SU-DHL-6 (cell line): ENCODE measurements at regions not wholly inside any gene's neighbourhood (a gene's known extent, or its start where the extent isn't known, plus 50 kb on each side); places are given as distances from the start of the nearest gene placed in this dataset.

Source experiments
- H2AFZ ChIP-seq: fragments of 200-600 bp; sonication (generic); 2 replicates; pipeline ENCODE4 v1.6.1; 2014; ENCODE audit warnings: low read depth, mild to moderate bottlenecking, moderate library complexity, mixed read lengths, antibody characterized with exemption, low read length; ENCODE audit not compliant: severe bottlenecking
- H3F3A ChIP-seq: fragments of 200-600 bp; shearing (Covaris generic); 2 replicates; pipeline ENCODE4 v1.6.0; 2016; ENCODE audit warnings: antibody characterized with exemption, mild to moderate bottlenecking; ENCODE audit not compliant: insufficient read depth
- H3K27ac ChIP-seq: fragments of 200-600 bp; sonication (generic); 2 replicates; pipeline ENCODE4 v1.5.1; 2016; ENCODE audit warnings: low read depth, mild to moderate bottlenecking, low read length, moderate library complexity, mixed read lengths
- H3K27me3 ChIP-seq: fragments of 200-600 bp; sonication (generic), shearing (Covaris generic); 2 replicates; pipeline ENCODE4 v1.6.0; 2014; ENCODE audit warnings: mild to moderate bottlenecking, low read length
- H3K36me3 ChIP-seq: fragments of 200-600 bp; sonication (generic); 2 replicates; pipeline ENCODE4 v1.6.1; 2014; ENCODE audit warnings: mild to moderate bottlenecking, low read length, mixed read lengths
- H3K4me2 ChIP-seq: fragments of 300-600, 200-600 bp; shearing (Covaris generic), sonication (generic); 2 replicates; pipeline ENCODE4 v1.6.0; 2014; ENCODE audit warnings: low read length, low read depth, mild to moderate bottlenecking; ENCODE audit not compliant: poor library complexity, severe bottlenecking
- H3K4me3 ChIP-seq: fragments of 200-600 bp; sonication (generic); 2 replicates; pipeline ENCODE4 v1.5.1; 2014; ENCODE audit warnings: antibody characterized with exemption, low read length, mild to moderate bottlenecking, mixed read lengths; ENCODE audit not compliant: insufficient read depth, poor library complexity, severe bottlenecking
- H3K79me2 ChIP-seq: fragments of 200-600 bp; sonication (generic); 2 replicates; pipeline ENCODE4 v1.6.1; 2014; ENCODE audit warnings: mild to moderate bottlenecking, low read length, moderate library complexity; ENCODE audit not compliant: insufficient read depth
- H3K9ac ChIP-seq: fragments of 200-600 bp; sonication (generic); 2 replicates; pipeline ENCODE4 v1.7.0; 2014; ENCODE audit warnings: mild to moderate bottlenecking, low read length
- H3K9me2 ChIP-seq: fragments of 200-600 bp; sonication (generic); replicated peaks from 2 replicates; pipeline ENCODE4 v1.6.1; 2014; ENCODE audit warnings: low read length; ENCODE audit not compliant: insufficient read depth
- H3K9me3 ChIP-seq: fragments of 200-600 bp; sonication (generic); 2 replicates; pipeline ENCODE4 v1.6.1; 2014; ENCODE audit warnings: low read length, mixed read lengths; ENCODE audit not compliant: insufficient read depth
- H4K20me1 ChIP-seq: fragments of 200-600 bp; sonication (generic); 2 replicates; pipeline ENCODE4 v1.6.1; 2014; ENCODE audit warnings: low read depth, mild to moderate bottlenecking, antibody characterized with exemption, low read length, moderate library complexity, mixed read lengths
- EZH2phosphoT487 ChIP-seq: fragments of 200-600 bp; sonication (generic), shearing (Covaris generic); conservative IDR thresholded peaks from 2 replicates; pipeline ENCODE4 v1.6.1; 2018; ENCODE audit warnings: mild to moderate bottlenecking, antibody characterized with exemption, low read length, moderate library complexity, mixed read lengths
- TF ChIP-seq, protein P1 (sequence below): fragments of 200-600 bp; sonication (generic); IDR thresholded peaks from one replicate; pipeline ENCODE4 v1.5.1; 2017; ENCODE audit warnings: antibody characterized with exemption, mild to moderate bottlenecking, low read length, moderate library complexity; ENCODE audit not compliant: insufficient read depth, poor library complexity, severe bottlenecking

DNA sequence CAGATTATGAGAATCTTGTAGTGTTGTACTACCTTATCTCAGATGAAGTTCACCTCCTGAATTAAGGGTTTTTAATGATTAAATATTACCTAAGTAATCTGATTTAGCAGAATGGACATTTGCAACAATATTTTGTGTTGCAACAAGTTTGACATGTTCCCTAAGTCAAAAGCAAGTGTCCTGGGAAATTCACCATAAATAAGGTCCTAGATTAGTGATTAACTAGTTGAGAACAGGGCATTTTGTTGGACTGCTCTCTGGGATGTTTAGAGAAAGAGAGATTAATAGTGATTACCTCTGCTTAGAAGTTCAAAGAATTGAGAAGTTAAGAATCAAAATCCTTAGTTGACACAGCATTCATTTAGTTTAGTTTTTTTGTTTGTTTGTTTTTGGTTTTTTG is 120.2 kb upstream of the MARCKS start:
- no peaks in the 10 kb centered on the region for H3K27me3 ChIP-seq
- no peak overlapping the region for H2AFZ ChIP-seq
- no peak overlapping the region for H3K4me2 ChIP-seq
- H3K4me3 ChIP-seq = no peak overlapping the region
- no peaks in the 10 kb centered on the region for H4K20me1 ChIP-seq
- H3F3A ChIP-seq = no peaks in the 10 kb centered on the region
- no peaks in the 10 kb centered on the region for H3K9me2 ChIP-seq
- H3K27ac ChIP-seq = no peak overlapping the region
- H3K79me2 ChIP-seq = no peaks in the 10 kb centered on the region
- TF ChIP-seq EZH2phosphoT487 = no peak
- TF ChIP-seq, protein P1, sequence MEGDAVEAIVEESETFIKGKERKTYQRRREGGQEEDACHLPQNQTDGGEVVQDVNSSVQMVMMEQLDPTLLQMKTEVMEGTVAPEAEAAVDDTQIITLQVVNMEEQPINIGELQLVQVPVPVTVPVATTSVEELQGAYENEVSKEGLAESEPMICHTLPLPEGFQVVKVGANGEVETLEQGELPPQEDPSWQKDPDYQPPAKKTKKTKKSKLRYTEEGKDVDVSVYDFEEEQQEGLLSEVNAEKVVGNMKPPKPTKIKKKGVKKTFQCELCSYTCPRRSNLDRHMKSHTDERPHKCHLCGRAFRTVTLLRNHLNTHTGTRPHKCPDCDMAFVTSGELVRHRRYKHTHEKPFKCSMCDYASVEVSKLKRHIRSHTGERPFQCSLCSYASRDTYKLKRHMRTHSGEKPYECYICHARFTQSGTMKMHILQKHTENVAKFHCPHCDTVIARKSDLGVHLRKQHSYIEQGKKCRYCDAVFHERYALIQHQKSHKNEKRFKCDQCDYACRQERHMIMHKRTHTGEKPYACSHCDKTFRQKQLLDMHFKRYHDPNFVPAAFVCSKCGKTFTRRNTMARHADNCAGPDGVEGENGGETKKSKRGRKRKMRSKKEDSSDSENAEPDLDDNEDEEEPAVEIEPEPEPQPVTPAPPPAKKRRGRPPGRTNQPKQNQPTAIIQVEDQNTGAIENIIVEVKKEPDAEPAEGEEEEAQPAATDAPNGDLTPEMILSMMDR = no peak
- H3K36me3 ChIP-seq = no peaks in the 10 kb centered on the region
- H3K9me3 ChIP-seq = no peaks in the 10 kb centered on the region
- no peak overlapping the region for H3K9ac ChIP-seq

DNA sequence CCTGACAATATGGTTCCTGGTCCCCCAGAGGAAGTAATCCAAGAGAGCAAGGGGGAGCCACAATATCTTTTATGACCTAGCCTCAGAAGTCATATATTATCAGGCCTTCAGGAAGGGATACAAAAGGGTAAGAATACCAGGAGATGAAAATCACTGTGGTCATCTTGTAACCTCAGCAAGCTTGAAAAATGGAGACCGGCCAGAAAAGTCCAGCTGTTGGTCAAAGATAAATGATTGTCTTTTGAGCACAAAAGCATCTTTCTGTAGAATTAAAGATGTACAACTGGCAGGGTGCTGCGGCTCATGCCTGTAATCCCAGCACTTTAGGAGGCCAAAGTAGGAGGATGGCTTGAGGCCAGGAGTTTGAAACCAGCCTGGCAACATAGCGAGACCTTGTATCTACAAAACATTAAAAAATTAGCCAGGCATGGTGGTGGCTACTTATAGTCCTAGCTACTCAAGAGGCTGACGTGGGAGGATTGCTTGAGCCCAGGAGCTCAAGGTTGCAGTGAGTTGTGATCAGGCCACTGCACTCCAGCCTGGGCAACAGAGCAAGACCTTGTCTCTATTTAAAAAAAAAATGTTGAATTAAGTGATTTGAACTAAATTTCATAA is 118.0 kb upstream of the MARCKS start:
- H3K79me2 ChIP-seq = no peaks in the 10 kb centered on the region
- H3F3A ChIP-seq = no peaks in the 10 kb centered on the region
- no peaks in the 10 kb centered on the region for H3K9me3 ChIP-seq
- H3K36me3 ChIP-seq = no peaks in the 10 kb centered on the region
- no peaks in the 10 kb centered on the region for H4K20me1 ChIP-seq
- H3K4me2 ChIP-seq = no peak overlapping the region
- no peak overlapping the region for H3K27ac ChIP-seq
- H3K27me3 ChIP-seq = no peaks in the 10 kb centered on the region
- no peak overlapping the region for H2AFZ ChIP-seq
- no peak overlapping the region for H3K9ac ChIP-seq
- TF ChIP-seq, protein P1 = no peak
- no peak for TF ChIP-seq EZH2phosphoT487
- no peaks in the 10 kb centered on the region for H3K9me2 ChIP-seq
- no peak overlapping the region for H3K4me3 ChIP-seq

DNA sequence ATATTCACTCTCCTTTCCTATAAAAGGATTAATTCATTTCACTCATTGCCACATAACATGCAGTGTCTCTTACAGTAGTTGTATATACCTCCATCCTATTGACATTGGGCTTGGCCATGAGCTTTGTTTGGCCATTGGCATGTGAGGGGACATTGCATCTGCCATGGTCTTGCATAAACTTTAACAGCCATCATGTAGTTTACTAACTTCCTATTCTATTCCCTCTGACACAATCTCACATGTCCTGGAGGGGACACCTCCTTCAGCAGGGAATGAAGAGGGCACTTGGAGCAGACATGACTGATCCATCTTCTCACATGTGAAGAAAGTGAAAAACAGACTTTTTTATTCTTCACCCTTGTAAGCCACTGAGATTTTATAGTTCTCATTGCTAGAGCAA is 115.5 kb upstream of the MARCKS start:
- TF ChIP-seq EZH2phosphoT487 = no peak
- TF ChIP-seq, protein P1 = no peak
- H3K9ac ChIP-seq = no peak overlapping the region
- H3K36me3 ChIP-seq = no peaks in the 10 kb centered on the region
- no peaks in the 10 kb centered on the region for H3K9me2 ChIP-seq
- no peak overlapping the region for H2AFZ ChIP-seq
- H3K79me2 ChIP-seq = no peaks in the 10 kb centered on the region
- H3K4me3 ChIP-seq = no peak overlapping the region
- no peaks in the 10 kb centered on the region for H3K9me3 ChIP-seq
- H3F3A ChIP-seq = no peaks in the 10 kb centered on the region
- H3K27ac ChIP-seq = no peak overlapping the region
- H3K27me3 ChIP-seq = no peaks in the 10 kb centered on the region
- H3K4me2 ChIP-seq = no peak overlapping the region
- H4K20me1 ChIP-seq = no peaks in the 10 kb centered on the region
